ENCODE measurements at regions not wholly inside any gene's neighbourhood (a gene's known extent, or its start where the extent isn't known, plus 50 kb on each side); places are given as distances from the start of the nearest gene placed in this dataset.

DNA sequence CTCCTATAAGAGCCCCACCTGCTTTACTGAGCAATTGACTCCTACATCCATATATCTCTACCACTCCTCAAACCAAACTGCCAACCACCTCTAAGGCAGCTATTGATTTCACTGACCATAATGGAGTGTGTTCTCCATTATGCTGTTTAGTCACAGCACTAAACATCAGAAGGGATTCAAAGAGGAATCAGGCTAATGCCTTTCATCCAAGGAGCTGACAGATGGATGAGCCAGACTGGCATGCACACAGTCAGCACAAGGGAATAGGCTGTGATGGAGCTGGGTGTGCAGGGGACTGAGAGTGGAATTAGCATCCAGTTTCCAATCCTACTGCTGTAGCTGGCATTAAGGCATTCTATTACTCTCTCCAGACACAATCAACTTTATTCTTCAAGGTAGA, 88.7 kb upstream of the CCL2 start:
- Mint-ChIP-seq H3K9me3 (no peaks in the 10 kb centered on the region), H3K36me3 (ENCODE audit: low read depth) (no peaks in the 10 kb centered on the region), H3K27me3 (peaks cover 31% of the 10 kb centered on the region), H3K4me1 (no peaks in the 10 kb centered on the region), H3K4me3 (no peak overlapping the region), H3K27ac (no peak overlapping the region)
- DNase-seq: no peak
- intact Hi-C loops (cut with micrococcal nuclease): no loop called here

DNA sequence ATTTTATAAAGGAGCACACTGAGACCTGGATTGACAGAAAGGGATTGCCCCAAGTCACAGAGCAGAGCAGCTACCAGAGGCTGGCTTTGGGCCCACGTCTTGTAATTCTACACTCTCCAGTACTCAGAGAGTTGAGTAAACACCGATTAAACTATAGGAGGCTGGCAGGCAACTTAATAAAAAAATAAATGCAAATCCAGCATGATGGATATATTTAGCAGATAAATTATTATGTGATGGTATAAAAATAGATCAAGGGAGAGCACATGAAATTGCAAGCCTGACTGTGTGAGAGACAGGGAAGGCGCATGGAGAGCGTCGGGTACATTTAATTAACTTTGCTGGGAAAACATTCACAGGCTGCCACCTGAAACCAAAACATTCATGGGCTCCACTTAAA, 87.7 kb upstream of the CCL2 start:
- H3K4me3 Mint-ChIP-seq: no peak overlapping the region
- no peak overlapping the region for H3K27ac Mint-ChIP-seq
- H3K36me3 Mint-ChIP-seq (ENCODE audit: low read depth): no peaks in the 10 kb centered on the region
- H3K4me1 Mint-ChIP-seq: no peaks in the 10 kb centered on the region
- DNase-seq: no peak
- peaks cover 27% of the 10 kb centered on the region for H3K27me3 Mint-ChIP-seq
- H3K9me3 Mint-ChIP-seq: no peaks in the 10 kb centered on the region
- intact Hi-C loops (cut with micrococcal nuclease): no loop called here

DNA sequence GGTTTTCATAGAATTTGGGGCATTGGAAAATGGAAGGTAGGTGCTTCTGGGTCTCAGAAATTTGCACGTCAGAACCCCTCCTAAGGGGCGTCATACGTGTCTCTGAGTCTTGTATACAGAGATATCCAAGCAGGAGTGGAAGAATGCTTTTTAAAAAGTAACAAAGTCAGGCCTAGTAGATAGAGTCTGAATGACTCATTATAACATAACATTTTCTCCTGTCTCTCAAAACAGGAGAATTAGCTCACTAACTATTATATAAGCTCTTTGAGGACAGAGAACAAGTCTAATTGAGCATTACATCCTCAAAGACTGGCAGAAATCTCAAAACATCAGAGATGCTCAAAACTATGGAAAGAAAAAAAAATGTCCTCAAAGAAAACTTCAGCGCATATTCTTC, 86.1 kb upstream of the CCL2 start:
- Mint-ChIP-seq H3K27ac (no peak overlapping the region), H3K36me3 (ENCODE audit: low read depth) (no peaks in the 10 kb centered on the region), H3K4me3 (no peak overlapping the region), H3K9me3 (no peaks in the 10 kb centered on the region), H3K27me3 (peaks cover 16% of the 10 kb centered on the region), H3K4me1 (no peaks in the 10 kb centered on the region)
- DNase-seq: no peak
- intact Hi-C loops (cut with micrococcal nuclease): no loop called here

DNA sequence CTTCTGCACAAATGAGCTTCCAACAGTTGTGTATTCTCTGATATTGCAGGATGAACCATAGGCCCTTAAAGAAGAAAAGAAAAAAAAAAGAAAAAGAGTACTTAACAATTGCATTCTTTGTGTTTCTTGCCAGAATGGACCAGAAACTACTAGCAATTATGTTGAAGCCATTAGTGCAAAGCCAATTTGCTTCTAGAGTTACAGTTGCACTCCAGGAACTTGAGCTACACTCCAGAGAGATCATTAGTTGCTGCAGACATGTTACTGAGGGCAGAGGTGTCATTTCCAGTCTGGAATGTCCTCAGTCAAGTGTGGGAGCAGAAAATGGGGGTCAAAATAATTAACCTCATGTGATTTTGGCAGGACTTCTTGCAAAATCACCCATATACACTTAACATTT, 85.6 kb upstream of the CCL2 start:
- Mint-ChIP-seq H3K27me3 (peaks cover 18% of the 10 kb centered on the region), H3K9me3 (no peaks in the 10 kb centered on the region), H3K36me3 (ENCODE audit: low read depth) (no peaks in the 10 kb centered on the region), H3K4me3 (no peak overlapping the region), H3K4me1 (no peaks in the 10 kb centered on the region), H3K27ac (no peak overlapping the region)
- intact Hi-C loops (cut with micrococcal nuclease): no loop called here
- no peak for DNase-seq

DNA sequence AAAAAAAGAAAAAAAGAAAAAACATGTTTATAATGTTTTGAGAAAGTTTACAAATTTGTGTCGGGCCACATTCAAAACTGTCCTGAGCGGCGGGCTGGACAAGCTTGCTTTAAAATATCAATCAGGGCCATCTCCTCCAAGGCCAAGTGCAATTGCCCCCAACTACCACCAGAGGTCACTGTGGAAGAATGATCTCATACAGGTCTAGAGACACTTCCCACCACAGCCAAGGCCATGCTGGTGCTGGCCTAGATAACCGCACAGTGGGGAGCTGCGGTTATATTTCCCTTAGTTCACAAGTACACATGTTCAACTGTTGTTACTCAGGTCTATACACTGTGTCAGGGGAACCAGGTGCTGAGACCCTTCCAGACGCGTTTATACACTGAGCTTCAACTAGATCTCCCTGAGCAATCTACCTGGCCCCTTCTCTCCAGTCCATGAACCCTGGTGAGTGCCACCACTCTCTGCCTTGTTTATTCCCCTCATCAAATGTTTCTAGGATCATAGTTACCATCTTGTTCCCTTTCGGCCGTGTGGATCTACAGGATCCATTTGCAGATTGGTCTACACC, 83.8 kb upstream of the CCL2 start:
- peak; percentile 87 for DNase-seq
- no peaks in the 10 kb centered on the region for H3K36me3 Mint-ChIP-seq (ENCODE audit: low read depth)
- H3K4me1 Mint-ChIP-seq: no peaks in the 10 kb centered on the region
- H3K4me3 Mint-ChIP-seq: no peak overlapping the region
- no peaks in the 10 kb centered on the region for H3K9me3 Mint-ChIP-seq
- H3K27me3 Mint-ChIP-seq: peaks cover 12% of the 10 kb centered on the region
- intact Hi-C loops (cut with micrococcal nuclease): loop anchor here (1.0 kb wide), 1 partner anchor 190 kb away; no protein-coding TSS in a partner anchor
- H3K27ac Mint-ChIP-seq: no peak overlapping the region

DNA sequence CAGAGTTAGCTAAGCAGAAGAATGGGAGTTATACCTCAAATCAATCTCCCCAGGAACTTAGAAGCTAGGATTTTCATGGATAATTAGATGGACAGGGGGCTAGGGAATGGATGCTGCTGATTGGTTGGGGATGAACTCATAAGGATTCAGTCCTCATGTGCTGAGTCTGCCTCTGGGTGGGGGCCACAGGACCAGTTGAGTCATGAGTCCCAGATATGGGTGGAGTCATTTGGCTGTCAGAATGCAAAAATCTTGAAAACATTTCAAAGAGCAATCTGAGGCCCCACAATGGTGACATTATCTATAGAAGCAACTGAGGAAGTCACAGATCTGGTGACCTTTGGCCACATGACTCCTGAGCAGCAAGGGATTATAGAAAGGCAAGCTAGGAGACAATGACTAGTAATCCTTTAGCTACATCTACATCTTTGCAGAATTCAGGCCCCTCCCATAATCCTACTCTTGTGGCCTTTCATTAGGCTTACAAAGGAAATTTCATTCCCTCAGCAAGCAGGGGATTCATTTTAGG, 82.6 kb upstream of the CCL2 start:
- no peaks in the 10 kb centered on the region for H3K4me1 Mint-ChIP-seq
- H3K36me3 Mint-ChIP-seq (ENCODE audit: low read depth): no peaks in the 10 kb centered on the region
- no peak overlapping the region for H3K4me3 Mint-ChIP-seq
- no peaks in the 10 kb centered on the region for H3K9me3 Mint-ChIP-seq
- H3K27me3 Mint-ChIP-seq: peaks cover 13% of the 10 kb centered on the region
- intact Hi-C loops (cut with micrococcal nuclease): no loop called here
- no peak for DNase-seq
- no peak overlapping the region for H3K27ac Mint-ChIP-seq

DNA sequence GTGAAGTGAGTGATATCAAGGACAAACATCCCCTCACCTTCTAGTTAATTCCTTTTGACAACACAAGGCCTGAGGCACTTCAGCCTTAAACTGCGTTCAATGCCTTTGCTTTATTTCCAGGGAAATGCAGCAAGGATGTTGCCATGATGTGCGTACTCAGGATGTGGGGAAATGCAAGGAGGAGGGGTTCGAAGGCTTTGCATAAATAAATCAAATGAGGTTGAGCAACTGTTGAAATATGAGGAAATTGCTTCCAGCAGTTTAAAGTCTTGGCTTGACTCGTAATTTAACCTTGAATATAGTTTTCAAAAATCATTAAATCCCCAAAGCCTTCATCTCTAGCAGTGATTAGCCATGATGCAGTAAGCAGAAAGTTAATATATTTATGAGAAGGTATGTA, 81.8 kb upstream of the CCL2 start:
- Mint-ChIP-seq H3K4me3 (no peak overlapping the region), H3K4me1 (no peaks in the 10 kb centered on the region), H3K27ac (no peak overlapping the region), H3K9me3 (no peaks in the 10 kb centered on the region), H3K36me3 (ENCODE audit: low read depth) (no peaks in the 10 kb centered on the region), H3K27me3 (peaks cover 14% of the 10 kb centered on the region)
- intact Hi-C loops (cut with micrococcal nuclease): no loop called here
- DNase-seq: no peak

DNA sequence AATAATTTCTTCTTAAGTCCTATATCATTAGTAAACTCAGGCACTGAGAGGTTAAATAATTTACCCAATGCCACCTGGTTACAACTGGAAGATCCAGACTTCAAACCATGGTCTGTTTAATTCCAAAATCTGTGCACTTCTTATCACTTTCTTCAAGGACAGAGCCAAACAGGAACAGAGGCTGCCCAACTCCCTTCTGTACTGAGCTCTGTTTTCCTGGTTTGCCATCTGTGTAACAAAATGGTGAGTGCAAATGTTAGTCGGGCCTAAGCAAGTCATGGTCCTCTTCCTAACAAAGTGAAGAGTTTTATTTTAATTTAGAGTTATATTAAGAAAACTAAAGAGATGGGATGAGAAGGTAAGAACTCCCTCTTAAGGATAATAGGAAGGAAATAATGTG, 80.6 kb upstream of the CCL2 start:
- no peaks in the 10 kb centered on the region for H3K36me3 Mint-ChIP-seq (ENCODE audit: low read depth)
- intact Hi-C loops (cut with micrococcal nuclease): no loop called here
- H3K9me3 Mint-ChIP-seq: no peaks in the 10 kb centered on the region
- H3K4me1 Mint-ChIP-seq: no peaks in the 10 kb centered on the region
- H3K4me3 Mint-ChIP-seq: no peak overlapping the region
- H3K27me3 Mint-ChIP-seq: peaks cover 16% of the 10 kb centered on the region
- no peak for DNase-seq
- no peak overlapping the region for H3K27ac Mint-ChIP-seq

DNA sequence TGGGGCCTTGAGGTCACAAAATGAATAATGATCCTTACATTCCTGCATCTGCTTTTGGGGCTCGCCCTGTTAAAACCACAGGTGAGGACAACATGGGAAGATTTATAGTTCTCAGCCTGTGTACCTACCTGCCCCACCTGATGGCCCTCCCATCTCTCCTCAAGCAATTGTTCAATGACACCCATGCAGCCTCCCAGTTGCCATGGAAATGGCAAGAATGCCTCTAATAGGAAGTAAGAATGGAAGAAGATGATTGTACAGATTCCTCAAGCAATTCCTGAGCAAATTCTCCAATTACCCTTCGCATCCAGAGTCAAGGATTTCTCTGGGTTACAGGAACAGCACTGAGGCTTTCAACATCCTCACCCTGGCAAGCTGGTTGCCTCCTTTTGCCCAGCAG, 78.6 kb upstream of the CCL2 start:
- DNase-seq: no peak
- no peak overlapping the region for H3K27ac Mint-ChIP-seq
- peaks cover 26% of the 10 kb centered on the region for H3K27me3 Mint-ChIP-seq
- no peaks in the 10 kb centered on the region for H3K4me1 Mint-ChIP-seq
- H3K36me3 Mint-ChIP-seq (ENCODE audit: low read depth): no peaks in the 10 kb centered on the region
- H3K4me3 Mint-ChIP-seq: no peak overlapping the region
- no peaks in the 10 kb centered on the region for H3K9me3 Mint-ChIP-seq
- intact Hi-C loops (cut with micrococcal nuclease): no loop called here

DNA sequence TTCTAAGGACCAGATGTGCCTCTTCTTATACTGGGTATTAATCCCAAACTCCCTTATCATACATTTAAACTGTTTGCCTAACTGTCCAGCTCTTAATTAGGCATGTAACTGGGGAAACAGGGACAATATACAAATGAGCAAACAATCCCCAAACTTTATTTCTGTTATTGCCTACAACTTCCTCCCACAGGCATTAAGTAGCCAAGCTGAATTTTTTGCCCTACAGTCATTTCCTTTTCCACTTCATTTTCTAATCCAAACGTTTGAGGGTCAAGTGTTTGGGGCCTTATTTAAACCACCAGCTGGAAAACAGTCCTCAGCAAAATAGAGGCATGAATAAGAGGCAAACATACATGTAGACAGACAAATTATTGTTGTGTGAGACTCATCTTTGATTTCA, 77.4 kb upstream of the CCL2 start:
- no peak for DNase-seq
- Mint-ChIP-seq H3K27ac (no peak overlapping the region), H3K4me3 (no peak overlapping the region), H3K9me3 (no peaks in the 10 kb centered on the region), H3K36me3 (ENCODE audit: low read depth) (no peaks in the 10 kb centered on the region), H3K4me1 (peaks cover 4% of the 10 kb centered on the region), H3K27me3 (peaks cover 33% of the 10 kb centered on the region)
- intact Hi-C loops (cut with micrococcal nuclease): no loop called here

DNA sequence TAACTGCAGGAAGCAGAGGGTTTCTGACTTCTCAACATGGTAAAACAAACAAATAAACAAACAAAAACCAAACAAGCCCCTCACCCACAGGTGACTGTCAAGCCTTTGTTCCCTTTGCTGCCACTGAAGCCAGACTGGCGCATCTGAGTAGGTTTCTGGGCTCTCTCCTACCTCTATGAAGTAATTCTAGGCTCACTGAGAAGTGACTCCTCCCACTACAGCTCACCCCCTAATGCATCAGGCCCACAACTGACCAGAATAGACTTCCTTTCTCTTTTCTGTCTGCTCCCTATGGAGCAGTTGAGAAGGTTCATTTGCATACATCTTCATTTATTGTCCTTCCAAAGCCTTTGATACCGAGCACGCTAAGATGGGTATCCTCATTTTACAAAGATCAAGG, 77.0 kb upstream of the CCL2 start:
- Mint-ChIP-seq H3K4me3 (no peak overlapping the region), H3K27ac (no peak overlapping the region), H3K36me3 (ENCODE audit: low read depth) (no peaks in the 10 kb centered on the region), H3K27me3 (peaks cover 35% of the 10 kb centered on the region), H3K4me1 (peaks cover 4% of the 10 kb centered on the region), H3K9me3 (no peaks in the 10 kb centered on the region)
- DNase-seq: no peak
- intact Hi-C loops (cut with micrococcal nuclease): no loop called here

DNA sequence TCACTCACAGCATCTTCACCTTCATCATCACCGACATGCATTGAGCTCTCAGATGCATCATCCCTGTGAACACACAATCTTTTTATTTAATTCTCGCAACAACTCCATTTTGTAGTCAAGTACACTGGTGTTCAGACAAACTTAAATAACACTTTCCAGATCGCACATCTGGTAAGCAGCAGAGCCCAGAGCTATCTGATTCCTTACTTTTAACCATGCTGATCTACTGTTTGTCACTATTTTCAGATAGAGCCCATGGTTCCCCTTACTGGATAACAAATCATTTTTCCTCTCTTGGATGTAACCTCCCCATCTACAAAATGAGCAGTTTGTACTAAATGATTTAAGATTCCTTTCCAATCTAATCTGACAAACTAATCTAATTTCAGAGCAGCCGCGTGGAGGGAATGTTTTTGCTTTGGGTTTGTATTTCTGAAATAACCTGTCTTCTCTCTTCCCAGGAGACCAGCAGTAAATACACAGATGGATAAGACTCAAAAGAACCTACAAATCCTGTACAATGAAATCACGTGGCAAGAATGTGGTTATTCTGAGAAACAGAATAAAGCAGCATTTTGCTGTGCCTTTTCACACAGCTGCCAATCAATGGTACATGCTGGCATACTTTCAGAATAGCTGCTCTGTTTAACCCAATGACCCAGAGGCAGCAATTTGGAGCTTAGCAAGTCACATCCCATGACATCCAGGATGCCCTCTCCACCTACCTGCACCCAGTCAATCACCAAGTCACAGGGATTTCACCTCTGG, 72.9 kb upstream of the CCL2 start:
- no peak for DNase-seq
- Mint-ChIP-seq H3K27me3 (peaks cover 25% of the 10 kb centered on the region), H3K4me1 (peaks cover 4% of the 10 kb centered on the region), H3K9me3 (no peaks in the 10 kb centered on the region), H3K4me3 (no peak overlapping the region), H3K27ac (no peak overlapping the region), H3K36me3 (ENCODE audit: low read depth) (no peaks in the 10 kb centered on the region)
- intact Hi-C loops (cut with micrococcal nuclease): no loop called here

DNA sequence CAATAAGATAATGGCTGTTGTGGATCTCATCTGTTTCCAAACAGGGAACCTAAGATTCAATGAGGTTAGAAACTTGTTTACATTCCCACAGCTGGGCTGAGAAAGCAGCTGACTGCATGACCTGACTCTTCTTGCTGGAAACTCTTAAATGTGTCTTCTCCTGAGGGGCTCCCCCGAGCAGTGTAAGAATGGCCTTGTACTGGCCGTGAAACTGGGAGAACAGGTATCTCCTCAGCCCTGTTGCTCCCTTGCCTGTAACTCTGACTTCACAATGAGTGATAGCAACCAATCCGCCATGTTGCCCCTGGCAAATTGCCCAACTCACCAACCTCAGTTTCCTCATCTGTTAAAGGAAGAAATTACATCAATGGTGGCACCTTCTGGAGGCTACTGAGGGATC, 59.1 kb upstream of the CCL2 start:
- Mint-ChIP-seq H3K4me1 (peaks cover under 1% of the 10 kb centered on the region), H3K36me3 (ENCODE audit: low read depth) (no peaks in the 10 kb centered on the region), H3K27me3 (peaks cover 38% of the 10 kb centered on the region), H3K4me3 (no peak overlapping the region), H3K27ac (no peak overlapping the region), H3K9me3 (no peaks in the 10 kb centered on the region)
- intact Hi-C loops (cut with micrococcal nuclease): no loop called here
- DNase-seq: peak; percentile 47

DNA sequence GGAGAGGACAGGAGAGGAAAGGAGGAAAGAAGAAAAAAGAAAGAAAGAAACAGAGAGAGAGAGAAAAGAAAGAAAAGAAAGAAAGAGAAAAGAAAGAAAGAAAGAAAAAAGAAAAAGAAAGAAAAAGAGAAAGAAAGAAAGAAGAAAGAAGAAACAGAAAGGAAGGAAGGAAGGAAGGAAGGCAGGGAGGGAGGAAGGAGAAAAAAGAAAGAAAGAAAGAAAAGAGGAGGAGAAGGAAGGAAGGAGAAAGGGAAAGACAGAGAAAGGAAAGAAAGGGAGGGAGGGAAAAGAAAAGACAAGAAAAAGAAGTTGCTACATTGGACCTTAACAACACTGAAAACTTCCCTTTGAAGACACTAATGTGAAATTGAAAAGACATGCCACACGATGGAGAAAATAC, 56.6 kb upstream of the CCL2 start:
- peaks cover 46% of the 10 kb centered on the region for H3K27me3 Mint-ChIP-seq
- H3K4me1 Mint-ChIP-seq: peaks cover 11% of the 10 kb centered on the region
- no peaks in the 10 kb centered on the region for H3K9me3 Mint-ChIP-seq
- DNase-seq: no peak
- no peak overlapping the region for H3K4me3 Mint-ChIP-seq
- no peak overlapping the region for H3K27ac Mint-ChIP-seq
- intact Hi-C loops (cut with micrococcal nuclease): no loop called here
- no peaks in the 10 kb centered on the region for H3K36me3 Mint-ChIP-seq (ENCODE audit: low read depth)

DNA sequence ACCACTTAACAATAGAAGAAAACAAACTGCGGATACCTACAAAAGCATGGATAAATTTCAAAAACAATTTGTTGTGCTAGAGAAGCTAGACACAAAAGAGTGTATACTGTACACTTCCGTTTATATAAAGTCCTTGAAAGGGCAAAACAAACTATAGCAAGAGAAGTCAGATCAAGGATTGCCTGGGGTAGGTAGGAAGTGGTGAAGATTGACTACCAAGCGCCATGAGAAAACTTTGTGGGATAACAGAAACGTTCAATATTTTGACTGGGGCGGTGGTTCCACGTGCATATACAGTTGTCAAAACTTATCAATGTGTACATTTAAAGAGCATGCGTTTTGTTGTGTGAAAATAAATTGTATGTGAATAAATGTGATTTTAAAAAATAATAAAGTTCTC, 55.6 kb upstream of the CCL2 start:
- Mint-ChIP-seq H3K27me3 (peaks cover 47% of the 10 kb centered on the region), H3K27ac (no peak overlapping the region)
- intact Hi-C loops (cut with micrococcal nuclease): no loop called here

More for the DNA sequence above, 55.6 kb upstream of the CCL2 start:
- no peaks in the 10 kb centered on the region for H3K36me3 Mint-ChIP-seq (ENCODE audit: low read depth)
- H3K4me3 Mint-ChIP-seq: no peak overlapping the region
- DNase-seq: no peak
- H3K4me1 Mint-ChIP-seq: peaks cover 11% of the 10 kb centered on the region
- no peaks in the 10 kb centered on the region for H3K9me3 Mint-ChIP-seq

Measured in activated CD4-positive, alpha-beta T cell treated with anti-CD3 and anti-CD28 coated beads, Interleukin-2, amount 10 ng/mL, durations not matched to agents 24 days and 14 days (primary cell).